NCI-H748 treated with DMSO at 0.1 percent for 48 hours (cell line): ENCODE measurements at regions not wholly inside any gene's neighbourhood (a gene's known extent, or its start where the extent isn't known, plus 50 kb on each side); places are given as distances from the start of the nearest gene placed in this dataset.
"Not testable (repeated sequence)": the region's sequence is repeated elsewhere in the genome, so short reads cannot be mapped to it uniquely, and the experiment has no call there.

Experiments used
- DNase-seq: peaks from one replicate; lab custom pipeline; 2025; lab: John Stamatoyannopoulos, UW

GRCh38 chr10:124164264-124164663 lies 70.9 kb upstream of the CHST15 start:
- no peak for DNase-seq

DNA sequence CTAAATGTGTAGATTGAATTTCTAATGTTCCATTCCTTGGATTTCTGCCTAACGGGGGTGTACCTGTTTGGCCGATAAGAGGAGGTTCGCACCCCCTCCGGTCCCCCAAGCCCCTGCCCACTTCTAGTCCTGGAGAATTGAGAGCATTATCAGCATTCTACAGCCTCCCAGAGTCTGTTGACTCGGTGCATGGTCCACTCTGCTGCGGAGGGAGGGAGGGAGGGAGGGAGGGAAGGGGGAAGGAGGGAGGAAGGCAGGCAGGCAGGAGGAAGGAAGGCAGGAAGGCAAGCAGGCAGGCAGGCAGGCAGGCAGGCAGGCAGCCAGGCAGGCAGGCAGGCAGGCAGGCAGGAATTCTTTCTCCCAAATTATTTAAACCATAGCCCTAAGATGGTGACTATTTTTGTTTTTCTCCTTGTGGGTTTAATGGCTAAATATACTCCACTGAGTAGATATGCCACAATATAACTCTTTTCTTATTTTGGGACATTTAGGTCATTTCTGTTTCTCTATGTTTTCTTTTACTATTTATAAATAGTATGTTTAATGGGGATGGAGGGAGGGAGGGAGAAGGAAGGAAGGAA lies 69.5 kb upstream of the CHST15 start:
- DNase-seq: no peak

DNA sequence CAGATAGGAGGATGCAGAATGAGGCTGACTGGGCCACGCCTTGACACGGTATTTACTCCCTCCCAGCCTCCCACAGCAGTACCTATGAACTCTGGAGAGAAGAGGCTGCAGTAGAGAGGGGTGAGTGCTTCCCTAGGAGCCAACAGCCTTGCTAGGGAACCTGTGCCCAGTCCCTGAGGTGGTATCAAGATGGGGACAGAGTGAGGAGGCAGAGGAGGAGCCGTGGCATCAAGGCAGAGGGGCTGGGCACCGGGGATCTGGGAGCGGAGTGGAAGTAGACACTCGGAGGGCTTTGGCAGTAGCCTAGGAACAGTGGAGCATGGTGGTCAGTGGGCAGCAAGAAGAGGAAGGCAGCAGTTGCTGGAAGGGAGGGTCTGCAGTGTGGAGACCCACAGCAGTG lies 68.7 kb upstream of the CHST15 start:
- DNase-seq: no peak

DNA sequence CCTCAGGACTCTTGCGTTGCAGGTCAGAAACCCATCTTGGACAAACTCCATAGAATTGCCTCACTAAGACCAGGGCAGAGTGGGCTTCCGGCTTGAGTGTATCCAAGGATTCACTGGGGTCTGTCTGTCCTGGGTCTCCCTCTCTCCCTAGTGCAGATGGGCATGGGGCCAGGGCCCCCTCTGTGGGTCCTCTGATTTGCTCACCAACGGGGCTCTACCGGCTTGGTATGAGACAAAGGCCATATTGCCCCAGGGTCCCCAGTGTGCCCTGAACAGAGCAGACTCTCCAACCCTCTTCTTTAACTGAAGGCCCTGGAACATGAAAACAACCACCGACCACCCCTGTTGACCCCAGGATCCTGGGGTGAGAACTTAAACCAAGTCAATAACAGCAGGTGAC lies 68.2 kb upstream of the CHST15 start:
- DNase-seq: no peak

- no peak for DNase-seq
These were observed 67.7 kb upstream of the CHST15 start for GRCh38 chr10:124160943-124161582.

- no peak for DNase-seq
These were observed 66.8 kb upstream of the CHST15 start for GRCh38 chr10:124160176-124160575.

- no peak for DNase-seq
These were observed 65.8 kb upstream of the CHST15 start for GRCh38 chr10:124159153-124159552.

DNA sequence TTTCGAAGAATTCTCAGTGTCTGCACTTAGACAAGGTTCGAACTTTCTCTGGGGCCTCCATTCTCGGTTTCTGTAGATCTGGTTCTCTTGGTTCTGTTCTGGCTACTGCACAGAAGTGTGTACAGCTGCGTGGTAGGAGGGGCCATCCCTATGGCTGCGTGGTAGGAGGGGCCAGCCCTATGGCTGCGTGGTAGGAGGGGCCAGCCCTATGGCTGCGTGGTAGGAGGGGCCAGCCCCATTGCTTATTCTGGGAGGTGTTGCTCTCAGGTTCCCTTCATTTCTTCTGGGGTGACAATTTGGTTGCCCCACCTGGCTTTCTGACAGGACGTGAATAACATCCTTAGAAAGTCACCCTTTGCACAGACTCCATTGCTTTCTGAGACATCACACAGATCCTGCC lies 65.2 kb upstream of the CHST15 start:
- no peak for DNase-seq

- DNase-seq: no peak
These were observed 63.9 kb upstream of the CHST15 start for GRCh38 chr10:124157271-124157681.

DNA sequence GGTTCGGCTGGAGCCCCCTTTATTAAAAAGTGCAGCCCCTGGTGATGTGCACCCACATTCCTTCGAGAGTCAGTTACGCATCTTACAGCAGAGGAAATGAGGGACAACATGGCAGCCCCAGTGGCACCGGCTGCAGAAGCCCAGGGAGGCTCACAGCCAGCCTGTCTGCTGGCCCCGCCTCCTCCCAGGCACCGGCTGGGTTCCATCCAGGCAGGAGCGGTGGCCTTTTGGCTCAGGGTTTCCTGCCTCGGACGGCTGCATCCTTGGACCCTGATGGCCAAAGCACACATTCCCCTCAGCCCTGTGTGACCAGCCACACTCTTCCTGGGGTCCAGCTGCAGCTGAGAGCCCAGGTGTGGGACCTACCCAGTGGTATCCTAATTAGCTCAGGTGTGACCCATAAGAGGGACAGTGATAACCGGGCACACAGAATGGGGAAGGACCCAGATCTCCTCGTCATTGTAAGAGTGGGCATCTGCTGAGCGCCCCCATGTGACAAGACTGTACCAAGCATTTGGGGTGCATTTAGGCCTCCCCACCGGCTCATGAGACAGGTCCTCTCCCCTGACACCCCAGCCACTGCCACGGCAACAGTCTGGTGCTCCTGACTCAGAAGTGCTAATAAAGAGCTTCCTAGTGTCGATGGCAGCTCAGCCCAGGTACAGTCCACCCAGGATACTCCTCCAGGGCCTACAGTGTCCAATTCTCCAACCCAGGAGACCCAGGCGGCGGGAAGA lies 63.3 kb upstream of the CHST15 start:
- DNase-seq: no peak

DNA sequence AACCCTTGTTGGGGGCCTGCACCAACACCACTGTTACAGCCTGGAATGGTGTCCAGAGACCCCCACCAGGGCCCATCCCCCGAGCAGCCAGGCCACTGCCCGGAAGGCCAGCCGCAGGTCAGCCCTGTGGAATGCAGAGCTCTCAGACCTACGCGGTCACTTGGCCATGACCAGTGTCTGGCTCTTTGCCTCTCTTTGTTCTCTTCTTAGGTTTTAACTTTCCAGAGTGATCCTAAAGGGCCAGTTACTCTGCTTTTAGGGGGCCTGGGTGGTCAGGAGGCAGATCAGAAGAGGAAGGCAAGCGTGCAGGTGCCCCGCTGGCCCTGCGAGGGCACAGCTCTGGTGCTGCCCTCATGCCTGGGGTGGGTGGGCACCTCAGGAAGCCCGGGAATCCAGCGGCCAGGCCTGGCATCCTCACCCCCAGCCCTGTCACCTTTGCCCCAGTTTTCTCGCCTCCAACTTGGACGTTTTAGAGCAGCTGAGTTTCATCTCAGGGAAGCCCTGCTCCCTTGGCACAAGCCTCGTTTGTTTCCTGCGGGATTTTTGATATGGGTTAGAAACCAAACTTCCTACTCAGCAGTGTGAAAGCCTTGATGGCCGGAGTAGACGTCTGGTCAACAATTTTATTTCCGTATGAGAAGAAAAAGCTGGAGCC lies 62.5 kb upstream of the CHST15 start:
- DNase-seq: no peak

GRCh38 chr10:124153023-124153826 lies 59.8 kb upstream of the CHST15 start:
- DNase-seq: peak; percentile 5

GRCh38 chr10:124152139-124153022 lies 59.0 kb upstream of the CHST15 start:
- no peak for DNase-seq

DNA sequence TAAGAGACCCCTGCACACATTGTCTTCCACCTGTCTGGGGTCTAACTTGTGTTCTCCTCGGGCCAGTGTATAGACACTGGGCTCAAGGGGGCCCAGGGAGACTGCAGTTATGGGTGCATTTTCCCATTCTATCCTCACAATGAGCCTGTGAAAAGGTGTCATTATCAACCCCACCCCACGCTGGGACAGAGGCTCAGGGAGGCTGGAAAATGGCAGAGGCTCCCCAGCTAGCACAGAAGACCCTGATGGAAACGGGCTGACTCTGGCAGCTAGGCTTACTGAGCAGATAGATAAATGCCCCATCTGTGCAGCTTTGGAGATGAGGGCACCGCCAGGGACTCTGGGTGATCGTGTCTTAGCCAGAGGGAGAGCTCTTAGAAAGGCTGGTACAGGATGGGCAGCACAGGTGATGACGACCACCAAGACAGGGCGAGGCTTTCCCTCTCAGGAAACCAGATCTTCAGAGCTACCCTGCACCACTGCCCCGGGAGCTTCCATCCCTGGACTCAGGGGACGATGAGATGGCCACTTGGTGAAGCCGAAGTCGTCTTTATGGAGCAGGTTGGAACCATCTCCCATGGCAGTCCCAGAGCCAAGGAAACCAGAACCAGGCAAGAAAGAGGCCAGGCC lies 58.2 kb upstream of the CHST15 start:
- no peak for DNase-seq

GRCh38 chr10:124150807-124151417 lies 57.5 kb upstream of the CHST15 start:
- no peak for DNase-seq

DNA sequence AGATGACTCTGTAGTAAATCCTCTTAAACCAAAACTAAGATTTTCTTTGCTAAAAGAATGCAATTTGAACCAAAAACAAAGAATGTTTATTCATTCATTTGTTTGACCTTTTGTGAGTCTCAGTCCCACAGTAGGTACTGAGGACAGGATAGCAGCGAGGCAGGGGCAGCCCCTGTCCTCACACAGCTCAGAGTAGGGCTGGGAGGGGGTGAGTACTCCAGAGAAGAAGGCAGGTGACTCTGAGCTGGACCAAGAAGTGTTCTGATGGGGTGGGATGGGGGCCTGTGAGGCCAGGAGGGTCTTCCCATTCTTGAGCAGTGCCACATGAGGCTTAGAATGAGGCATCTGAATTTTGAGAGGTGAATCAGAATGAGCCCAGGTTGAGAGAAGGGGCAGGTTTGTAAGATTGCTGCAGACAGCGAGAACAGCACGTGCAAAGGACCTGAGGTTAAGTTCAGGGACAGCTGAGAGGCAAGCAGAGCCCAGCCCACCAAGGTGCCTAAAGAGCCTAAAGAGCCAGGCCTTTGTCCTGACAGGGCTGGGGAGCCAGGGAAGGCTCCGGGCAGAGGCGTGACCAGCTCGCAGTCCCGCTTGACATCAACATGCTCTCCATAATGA lies 56.9 kb upstream of the CHST15 start:
- DNase-seq: no peak

GRCh38 chr10:124149189-124150042 lies 56.0 kb upstream of the CHST15 start:
- DNase-seq: peak; percentile 69

DNA sequence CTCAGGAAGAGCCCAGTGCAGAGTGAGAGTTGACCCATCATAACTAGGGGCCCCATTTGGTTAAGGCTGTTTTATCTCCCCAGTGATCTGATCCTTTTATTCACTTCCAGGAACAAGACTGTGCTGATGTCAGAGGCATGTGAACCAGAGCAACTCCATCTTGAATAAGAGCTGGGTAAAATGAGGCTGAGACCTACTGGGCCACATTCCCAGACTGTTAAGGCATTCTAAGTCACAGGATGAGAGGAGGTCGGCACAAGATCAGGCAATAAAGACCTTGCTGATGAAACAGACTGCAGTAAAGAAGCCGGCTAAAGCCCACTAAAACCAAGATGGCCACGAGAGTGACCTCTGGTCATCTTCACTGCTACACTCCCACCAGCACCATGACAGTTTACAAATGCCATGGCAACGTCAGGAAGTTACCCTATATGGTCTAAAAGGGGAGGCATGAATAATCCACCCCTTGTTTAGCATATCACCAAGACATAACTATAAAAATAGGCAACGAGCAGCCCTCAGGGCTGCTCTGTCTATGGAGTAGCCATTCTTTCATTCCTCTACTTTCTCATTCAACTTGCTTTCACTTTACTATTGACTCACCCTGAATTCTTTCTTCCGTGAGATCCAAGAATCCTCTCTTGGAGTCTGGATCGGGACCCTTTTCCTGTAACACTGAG lies 55.3 kb upstream of the CHST15 start:
- DNase-seq: not testable (repeated sequence)
